Cardiac muscle cell (in vitro differentiated cells and primary cell): ENCODE measurements at regions not wholly inside any gene's neighbourhood (a gene's known extent, or its start where the extent isn't known, plus 50 kb on each side); places are given as distances from the start of the nearest gene placed in this dataset.

Experiments used
- DNase-seq, 2 donors: peaks; one replicate each; pipeline versions ENCODE4 v3.0.0 to v3.0.0-alpha.2; 2010 to 2017; ENCODE audit warnings: low read depth in 1 of 2, low spot score in 1 of 2
- H3K27ac ChIP-seq: fragments of 200-600 bp; sonication (generic); 2 replicates; pipeline ENCODE4 v1.5.1; 2016
- H3K27me3 ChIP-seq: fragments of 200-600 bp; sonication (generic); 2 replicates; pipeline ENCODE4 v1.6.0; 2016; ENCODE audit warnings: control low read depth
- H3K36me3 ChIP-seq: fragments of 200-600 bp; sonication (generic); 2 replicates; pipeline ENCODE4 v1.5.1; 2016; ENCODE audit warnings: control low read depth
- H3K4me1 ChIP-seq: fragments of 200-600 bp; sonication (generic); 2 replicates; pipeline ENCODE4 v1.8.1; 2017; ENCODE audit warnings: low read depth, mild to moderate bottlenecking, mixed run types
- H3K4me3 ChIP-seq: fragments of 200-600 bp; sonication (generic); 2 replicates; pipeline ENCODE4 v1.5.1; 2016; ENCODE audit warnings: mild to moderate bottlenecking
- H3K9me3 ChIP-seq: fragments of 200-600 bp; sonication (generic); 2 replicates; pipeline ENCODE4 v1.5.1; 2017; ENCODE audit warnings: low read depth, mild to moderate bottlenecking, control low read depth
- CTCF ChIP-seq: IDR thresholded peaks from 2 replicates; pipeline ENCODE4 v1.5.1; 2012; ENCODE audit warnings: low read depth, mild to moderate bottlenecking, low read length

GRCh38 chr6:23455754-23456153, 670.3 kb upstream of the NRSN1 start:
- H3K9me3 ChIP-seq, result no peaks in the 10 kb centered on the region
- no peak overlapping the region for H3K4me3 ChIP-seq
- no peak for DNase-seq
- no peaks in the 10 kb centered on the region for H3K4me1 ChIP-seq
- TF ChIP-seq CTCF, result no peak
- H3K36me3 ChIP-seq, result no peaks in the 10 kb centered on the region
- H3K27me3 ChIP-seq, result no peaks in the 10 kb centered on the region
- no peak overlapping the region for H3K27ac ChIP-seq

DNA sequence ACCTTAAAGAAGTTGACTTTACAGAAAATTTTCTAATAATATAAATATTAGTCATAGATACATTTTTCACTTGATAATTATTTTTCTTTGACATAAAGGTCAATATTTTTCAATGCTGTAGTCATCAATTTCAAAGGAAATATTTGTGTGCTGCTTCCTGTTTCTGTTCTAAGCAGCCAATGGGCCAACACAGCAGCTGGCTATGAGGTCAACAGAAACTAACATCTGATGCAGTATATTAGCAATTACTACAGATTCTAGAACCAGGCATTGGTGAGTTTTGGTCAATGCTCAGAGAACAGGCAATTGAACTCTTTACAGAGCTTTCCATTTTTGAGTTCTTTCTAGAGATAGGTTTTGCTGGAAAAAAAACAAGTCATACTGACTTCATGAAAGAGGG, 669.6 kb upstream of the NRSN1 start:
- no peak for DNase-seq
- H3K36me3 ChIP-seq, result no peaks in the 10 kb centered on the region
- TF ChIP-seq CTCF, result no peak
- H3K27ac ChIP-seq, result no peak overlapping the region
- no peak overlapping the region for H3K4me3 ChIP-seq
- H3K27me3 ChIP-seq, result no peaks in the 10 kb centered on the region
- no peaks in the 10 kb centered on the region for H3K4me1 ChIP-seq
- H3K9me3 ChIP-seq, result no peaks in the 10 kb centered on the region

DNA sequence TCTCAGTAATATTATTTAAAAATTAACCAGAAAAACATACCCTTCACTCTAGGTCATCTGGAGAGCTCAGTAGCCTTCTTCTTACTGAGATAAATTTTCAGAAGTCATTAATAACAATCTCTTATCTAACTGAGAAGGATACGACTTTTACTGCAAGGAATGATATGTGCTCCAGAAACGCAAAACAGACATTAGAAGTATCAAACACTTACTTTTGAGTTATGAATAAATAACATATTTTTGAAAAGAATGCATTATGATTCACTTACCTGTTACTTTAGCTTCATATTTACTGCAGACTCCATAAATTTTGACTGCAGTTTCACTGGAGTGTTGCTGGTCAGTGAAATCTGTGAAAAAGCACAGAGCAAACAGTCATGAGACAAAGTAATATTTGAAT, 668.7 kb upstream of the NRSN1 start:
- no peaks in the 10 kb centered on the region for H3K9me3 ChIP-seq
- H3K4me3 ChIP-seq, result no peak overlapping the region
- no peaks in the 10 kb centered on the region for H3K4me1 ChIP-seq
- no peaks in the 10 kb centered on the region for H3K36me3 ChIP-seq
- DNase-seq, result no peak
- no peak for TF ChIP-seq CTCF
- no peaks in the 10 kb centered on the region for H3K27me3 ChIP-seq
- H3K27ac ChIP-seq, result no peak overlapping the region

GRCh38 chr6:23465912-23466311, 660.1 kb upstream of the NRSN1 start:
- Histone ChIP-seq H3K36me3 (no peaks in the 10 kb centered on the region), H3K4me1 (no peaks in the 10 kb centered on the region), H3K4me3 (no peak overlapping the region), H3K9me3 (no peaks in the 10 kb centered on the region), H3K27ac (no peak overlapping the region), H3K27me3 (no peaks in the 10 kb centered on the region)
- no peak for DNase-seq
- TF ChIP-seq CTCF, result no peak

DNA sequence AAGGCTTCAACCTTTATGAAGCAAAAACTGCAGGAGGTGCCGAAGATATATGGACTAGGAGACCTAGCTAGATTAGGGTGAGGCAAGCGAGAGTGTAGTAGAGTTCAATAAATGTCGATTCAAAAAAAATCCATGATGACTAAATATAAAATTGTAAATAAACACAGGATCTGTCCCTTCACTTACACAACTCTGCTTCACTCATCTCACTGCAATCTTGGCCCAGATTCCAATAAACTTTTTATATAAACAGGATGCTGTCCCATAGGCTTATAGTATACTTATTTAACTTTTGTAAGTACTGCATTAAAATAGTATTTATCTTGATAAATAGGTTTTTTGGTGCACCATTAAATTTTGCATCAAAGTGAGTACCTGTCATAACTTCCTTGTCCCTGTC, 648.4 kb upstream of the NRSN1 start:
- no peak for TF ChIP-seq CTCF
- Histone ChIP-seq H3K36me3 (no peaks in the 10 kb centered on the region), H3K4me1 (no peaks in the 10 kb centered on the region), H3K27me3 (no peaks in the 10 kb centered on the region), H3K27ac (no peak overlapping the region), H3K9me3 (no peaks in the 10 kb centered on the region), H3K4me3 (no peak overlapping the region)
- no peak for DNase-seq

GRCh38 chr6:23478312-23478711, 647.7 kb upstream of the NRSN1 start:
- Histone ChIP-seq H3K4me1 (no peaks in the 10 kb centered on the region), H3K27ac (no peak overlapping the region), H3K4me3 (no peak overlapping the region), H3K9me3 (no peaks in the 10 kb centered on the region), H3K36me3 (no peaks in the 10 kb centered on the region), H3K27me3 (no peaks in the 10 kb centered on the region)
- no peak for DNase-seq
- no peak for TF ChIP-seq CTCF
